NCI-H446 (cell line): ENCODE measurements at regions not wholly inside any gene's neighbourhood (a gene's known extent, or its start where the extent isn't known, plus 50 kb on each side); places are given as distances from the start of the nearest gene placed in this dataset.
"Not testable (repeated sequence)": the region's sequence is repeated elsewhere in the genome, so short reads cannot be mapped to it uniquely, and the experiment has no call there.

Experiments used
- DNase-seq, 2 experiments: peaks; one replicate each; lab custom pipeline; 2025; lab: John Stamatoyannopoulos, UW

GRCh38 chr18:57953883-57954282, 90.1 kb upstream of the NEDD4L start:
- no peak for DNase-seq

GRCh38 chr18:57951999-57952774, 91.8 kb upstream of the NEDD4L start:
- DNase-seq, result no peak

- no peak for DNase-seq
Measured at GRCh38 chr18:57951117-57951796, 92.8 kb upstream of the NEDD4L start.

- no peak for DNase-seq
Measured at GRCh38 chr18:57950542-57950941, 93.5 kb upstream of the NEDD4L start.

- not testable (repeated sequence) for DNase-seq
Measured at GRCh38 chr18:57949335-57949734, 94.7 kb upstream of the NEDD4L start.

GRCh38 chr18:57947117-57947516, 96.9 kb upstream of the NEDD4L start:
- no peak for DNase-seq

GRCh38 chr18:57943723-57944122, 100.3 kb upstream of the NEDD4L start:
- no peak for DNase-seq

GRCh38 chr18:57942493-57942892, 101.5 kb upstream of the NEDD4L start:
- DNase-seq, result no peak

- no peak for DNase-seq
Measured at GRCh38 chr18:57941841-57942489, 102.1 kb upstream of the NEDD4L start.

GRCh38 chr18:57940166-57940660, 103.8 kb upstream of the NEDD4L start:
- peak in 1 of 2 experiments; percentile 22 for DNase-seq

GRCh38 chr18:57934375-57934774, 109.7 kb upstream of the NEDD4L start:
- not testable (repeated sequence) for DNase-seq

- no peak for DNase-seq
Measured at GRCh38 chr18:57931038-57931437, 113.0 kb upstream of the NEDD4L start.

GRCh38 chr18:57930476-57930875, 113.5 kb upstream of the NEDD4L start:
- DNase-seq, result no peak

- no peak for DNase-seq
Measured at GRCh38 chr18:57929922-57930321, 114.1 kb upstream of the NEDD4L start.

GRCh38 chr18:57928466-57928865, 115.6 kb upstream of the NEDD4L start:
- DNase-seq, result no peak

- no peak for DNase-seq
Measured at GRCh38 chr18:57927511-57927910, 116.5 kb upstream of the NEDD4L start.

- no peak for DNase-seq
Measured at GRCh38 chr18:57925706-57926105, 118.3 kb upstream of the NEDD4L start.

GRCh38 chr18:57923611-57924010, 120.4 kb upstream of the NEDD4L start:
- peak; percentile 64 to 85 for DNase-seq

- DNase-seq, result no peak
Measured at GRCh38 chr18:57922885-57923284, 119.8 kb upstream of the ATP8B1 start.

- no peak for DNase-seq
Measured at GRCh38 chr18:57921708-57922107, 118.6 kb upstream of the ATP8B1 start.

GRCh38 chr18:57920036-57920435, 116.9 kb upstream of the ATP8B1 start:
- DNase-seq, result peak in 1 of 2 experiments; percentile 52

GRCh38 chr18:57918601-57919000, 115.5 kb upstream of the ATP8B1 start:
- no peak for DNase-seq

- DNase-seq, result no peak
Measured at GRCh38 chr18:57916684-57917083, 113.6 kb upstream of the ATP8B1 start.
